HAP-1 (cell line): ENCODE measurements at regions not wholly inside any gene's neighbourhood (a gene's known extent, or its start where the extent isn't known, plus 50 kb on each side); places are given as distances from the start of the nearest gene placed in this dataset.
A peak's percentile ranks its signal among the peaks of the same experiment; 100 is the strongest.

Source experiments
- DNase-seq, 2 experiments: peaks; one replicate each; pipeline ENCODE4 v3.0.0-alpha.2; 2016 to 2020; ENCODE audit warnings: low spot score in 2 of 2
- H3K27me3 ChIP-seq: fragments of 250-450 bp; sonication (Bioruptor Pico); 2 replicates; pipeline ENCODE4 v1.5.1; 2020; ENCODE audit warnings: low read depth, mild to moderate bottlenecking, moderate library complexity
- H3K36me3 ChIP-seq: fragments of 250-450 bp; sonication (Bioruptor Pico); replicated peaks from 2 replicates; pipeline ENCODE4 v1.5.1; 2020; ENCODE audit warnings: mild to moderate bottlenecking
- H3K4me1 ChIP-seq: fragments of 250-450 bp; sonication (Bioruptor Pico); 2 replicates; pipeline ENCODE4 v1.5.1; 2020; ENCODE audit warnings: mild to moderate bottlenecking
- H3K4me3 ChIP-seq: fragments of 250-450 bp; sonication (Bioruptor Pico); 2 replicates; pipeline ENCODE4 v1.5.1; 2020; ENCODE audit warnings: mild to moderate bottlenecking, moderate library complexity
- H3K9me3 ChIP-seq: fragments of 250-450 bp; sonication (Bioruptor Pico); 2 replicates; pipeline ENCODE4 v1.5.1; 2020; ENCODE audit warnings: mild to moderate bottlenecking, moderate library complexity
- in situ Hi-C: fragments of 300-500 bp; cut with MboI; formaldehyde crosslinking; loops from 3 replicates; pipeline ENCODE4 v1.14.3; 2020; ENCODE audit warnings: low sequenced_read_pairs, inconsistent platforms, mixed read lengths

DNA sequence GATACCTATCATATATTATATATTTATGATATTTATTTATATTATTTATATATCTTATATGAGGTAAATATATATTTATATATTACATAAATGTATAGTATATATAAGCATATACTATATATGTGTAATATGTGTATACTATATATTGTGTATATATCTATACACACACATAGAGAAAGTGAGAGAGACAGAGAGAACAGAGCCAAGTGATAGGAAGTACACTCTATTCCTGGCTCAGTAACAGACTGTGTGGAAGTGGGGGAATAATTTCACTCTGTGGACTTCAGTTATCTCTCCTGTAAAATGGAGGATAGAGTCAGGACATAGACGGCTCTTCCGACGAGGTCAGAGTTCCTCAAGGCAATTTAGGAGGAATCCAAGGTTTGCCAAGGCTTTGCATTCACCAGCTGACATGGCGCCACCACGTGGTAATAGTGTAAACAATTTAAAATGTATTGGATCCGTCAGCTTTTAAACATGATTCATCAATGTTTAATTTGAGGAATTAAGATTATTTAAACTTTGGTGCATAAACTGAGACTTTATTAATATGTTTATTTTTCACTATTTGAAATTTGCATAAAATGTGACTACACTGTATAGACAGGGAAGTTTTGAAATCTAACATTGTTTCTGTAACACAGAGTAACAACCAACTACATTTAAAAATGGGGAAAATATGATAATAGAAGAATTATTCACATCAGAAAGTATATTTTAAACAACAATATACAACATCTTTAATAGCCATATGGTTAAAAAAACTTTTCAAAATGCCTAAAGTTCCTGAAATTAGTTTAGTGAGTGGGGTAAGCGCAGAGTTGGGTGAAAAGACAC, 75.4 kb upstream of the TMEM244 start:
- no peaks in the 10 kb centered on the region for H3K4me1 ChIP-seq
- H3K36me3 ChIP-seq: no peaks in the 10 kb centered on the region
- no peaks in the 10 kb centered on the region for H3K9me3 ChIP-seq
- DNase-seq: peak; percentile 68 to 71
- H3K27me3 ChIP-seq: no peaks in the 10 kb centered on the region; the same call in 1 of the 2 replicates
- no peak overlapping the region for H3K4me3 ChIP-seq
- in situ Hi-C loops: no loop called here

- H3K36me3 ChIP-seq: no peaks in the 10 kb centered on the region
- no peaks in the 10 kb centered on the region for H3K27me3 ChIP-seq
- no peaks in the 10 kb centered on the region for H3K4me1 ChIP-seq
- in situ Hi-C loops: no loop called here
- H3K4me3 ChIP-seq: no peak overlapping the region
- H3K9me3 ChIP-seq: no peaks in the 10 kb centered on the region
- DNase-seq: no peak
Observed at GRCh38 chr6:129932321-129932720, 71.2 kb upstream of the TMEM244 start.

DNA sequence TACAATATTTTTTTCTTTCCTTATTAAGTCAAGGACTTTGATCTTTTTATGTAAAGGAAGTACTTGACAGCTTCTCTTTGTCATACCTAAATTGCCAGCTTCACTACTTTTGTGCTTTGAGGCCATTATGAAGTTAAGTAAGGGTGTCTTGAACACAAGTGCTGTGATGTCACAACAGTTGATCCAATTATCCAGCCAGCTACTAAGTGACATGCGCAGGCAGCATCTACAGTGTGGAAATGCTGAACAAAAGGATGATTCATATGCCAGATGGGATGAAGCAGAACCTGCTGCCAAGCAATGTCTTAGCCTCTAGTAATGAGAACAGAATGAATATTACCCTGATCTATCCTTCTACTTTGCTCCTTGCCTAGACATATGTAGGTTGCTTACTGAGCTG, 68.3 kb upstream of the TMEM244 start:
- Histone ChIP-seq H3K9me3 (no peaks in the 10 kb centered on the region), H3K4me3 (no peak overlapping the region), H3K4me1 (no peaks in the 10 kb centered on the region), H3K27me3 (no peaks in the 10 kb centered on the region), H3K36me3 (no peaks in the 10 kb centered on the region)
- in situ Hi-C loops: no loop called here
- DNase-seq: no peak

DNA sequence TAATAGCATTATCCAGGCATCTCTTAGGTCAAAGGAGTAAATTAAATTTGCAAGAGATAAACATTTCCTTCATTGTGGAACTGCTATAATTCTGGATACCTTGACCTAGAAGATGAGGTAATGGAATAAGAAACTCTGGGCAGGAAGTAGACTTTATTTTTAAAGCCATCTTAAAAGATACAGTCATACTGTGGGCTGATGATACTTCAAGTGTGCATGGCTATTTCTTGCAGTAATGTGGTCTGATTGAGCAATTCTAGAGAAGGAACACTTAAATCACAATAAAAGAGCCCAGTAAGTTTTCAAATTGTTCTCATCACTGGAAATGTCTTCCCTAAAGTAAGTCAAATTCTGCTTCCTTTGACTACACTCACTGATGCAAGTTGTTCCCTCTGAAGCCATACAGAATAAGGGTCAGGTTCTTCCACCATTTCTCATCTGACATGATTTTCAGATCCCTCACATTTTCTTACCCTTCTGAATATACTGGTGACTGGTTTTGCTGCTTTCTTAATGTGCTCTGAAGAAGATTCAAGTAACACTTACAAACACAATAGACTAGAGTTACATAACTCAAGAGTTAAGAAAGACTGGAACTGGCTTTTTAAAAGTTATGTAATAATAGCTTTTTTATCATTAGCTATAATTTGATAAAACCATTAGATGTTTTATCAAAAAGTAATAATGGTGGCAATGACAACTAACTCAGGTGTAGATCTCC, 62.6 kb upstream of the TMEM244 start:
- Histone ChIP-seq H3K27me3 (no peaks in the 10 kb centered on the region), H3K4me1 (peaks cover 7% of the 10 kb centered on the region; the same call in 1 of the 2 replicates), H3K9me3 (no peaks in the 10 kb centered on the region), H3K4me3 (no peak overlapping the region), H3K36me3 (no peaks in the 10 kb centered on the region)
- in situ Hi-C loops: no loop called here
- DNase-seq: no peak

- no peak for DNase-seq
- Histone ChIP-seq H3K4me1 (peaks cover 7% of the 10 kb centered on the region; the same call in 1 of the 2 replicates), H3K4me3 (no peak overlapping the region), H3K27me3 (no peaks in the 10 kb centered on the region), H3K9me3 (no peaks in the 10 kb centered on the region), H3K36me3 (no peaks in the 10 kb centered on the region)
- in situ Hi-C loops: no loop called here
Observed at GRCh38 chr6:129921169-129921817, 60.2 kb upstream of the TMEM244 start.

DNA sequence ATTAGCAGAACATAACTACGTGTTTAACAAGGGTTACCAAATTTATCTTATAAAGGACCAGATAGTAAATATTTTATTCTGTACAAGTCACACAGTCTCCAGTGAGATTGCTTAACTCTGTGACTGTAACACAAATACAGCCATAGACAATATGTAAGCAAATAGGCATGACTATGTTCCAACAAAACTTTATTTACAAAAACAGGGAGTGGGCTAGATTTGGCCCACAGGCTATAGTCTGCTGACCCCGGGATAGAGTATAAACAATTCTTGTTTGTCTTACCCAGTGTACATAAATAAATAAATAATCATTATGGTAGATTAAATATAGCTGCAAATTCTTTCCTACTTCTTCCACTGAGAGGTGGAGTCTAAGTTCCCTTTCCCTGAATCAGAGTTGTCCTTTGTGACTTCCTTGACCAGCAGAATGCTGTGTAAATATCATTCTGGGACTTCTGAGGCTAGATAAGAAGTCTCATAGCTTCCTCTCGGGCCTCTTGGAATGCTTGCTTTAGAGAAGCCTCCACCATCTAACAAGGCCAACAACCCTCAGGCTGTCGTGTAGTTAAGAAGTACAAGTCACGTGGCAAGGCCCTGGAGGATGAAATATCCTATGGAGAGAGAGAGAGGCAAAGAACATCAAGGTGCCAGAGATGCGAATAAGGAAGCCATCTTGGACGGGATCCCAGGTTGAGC, 59.1 kb upstream of the TMEM244 start:
- peaks cover 7% of the 10 kb centered on the region; the same call in 1 of the 2 replicates for H3K4me1 ChIP-seq
- H3K9me3 ChIP-seq: no peaks in the 10 kb centered on the region
- no peak overlapping the region for H3K4me3 ChIP-seq
- H3K27me3 ChIP-seq: no peaks in the 10 kb centered on the region
- no peaks in the 10 kb centered on the region for H3K36me3 ChIP-seq
- in situ Hi-C loops: no loop called here
- no peak for DNase-seq

GRCh38 chr6:129911732-129912131, 50.6 kb upstream of the TMEM244 start:
- DNase-seq: no peak
- no peaks in the 10 kb centered on the region for H3K27me3 ChIP-seq
- in situ Hi-C loops: no loop called here
- H3K36me3 ChIP-seq: no peaks in the 10 kb centered on the region
- no peaks in the 10 kb centered on the region; the same call in 1 of the 2 replicates for H3K4me1 ChIP-seq
- H3K4me3 ChIP-seq: no peak overlapping the region
- no peaks in the 10 kb centered on the region for H3K9me3 ChIP-seq
